Pancreas (tissue), 10 donors: ENCODE measurements at regions not wholly inside any gene's neighbourhood (a gene's known extent, or its start where the extent isn't known, plus 50 kb on each side); places are given as distances from the start of the nearest gene placed in this dataset.

ENCODE experiments used
- ATAC-seq, 4 donors: fragments of 200-7000 bp; cut with Tn5 transposase; one replicate each; pipeline versions ENCODE4 v1.8.0 to v1.9.1; 2020; ENCODE audit warnings: mild to moderate bottlenecking in 4 of 4, moderate library complexity in 4 of 4
- DNase-seq, 6 donors: peaks; one replicate each; pipeline ENCODE4 v3.0.0-alpha.2; 2020
- FAIRE-seq: peaks from 2 replicates; lab custom pipeline; 2012; peaks lifted over from hg19 to GRCh38; lab: Jason Lieb, UNC
- H3K27ac ChIP-seq, 4 donors: fragments of 200-600 bp; sonication (generic); 1 replicate in 3 of 4; 2 replicates in 1 of 4; pipeline versions ENCODE4 v1.5.0 to v1.8.0; 2020
- H3K27me3 ChIP-seq, 4 donors: fragments of 200-600 bp; one replicate each; pipeline ENCODE4 v1.8.0; 2021
- H3K36me3 ChIP-seq, 3 donors: fragments of 200-600 bp; sonication (generic) in 1 of 3; one replicate each; pipeline versions ENCODE4 v1.5.0 to v1.8.0; 2020 to 2021
- H3K4me1 ChIP-seq, 3 donors: fragments of 200-600 bp; one replicate each; pipeline ENCODE4 v1.8.0; 2021
- H3K4me3 ChIP-seq, 4 donors: fragments of 200-600 bp; sonication (generic) in 2 of 4; one replicate each; pipeline versions ENCODE4 v1.5.0 to v1.8.0; 2020 to 2021
- H3K9me3 ChIP-seq, 4 donors: fragments of 200-600 bp; one replicate each; pipeline ENCODE4 v1.8.0; 2021
- CTCF ChIP-seq, 4 donors: fragments of 200-600 bp; sonication (generic) in 3 of 4; IDR thresholded peaks; one replicate each; pipeline versions ENCODE4 v1.5.0 to v1.8.0; 2021; ENCODE audit warnings: antibody characterized with exemption in 4 of 4
- WGBS, 2 donors: extraction: QIAGEN DNeasy Blood & Tissue Kit; methylation state at CpG; one replicate each; pipeline ENCODE4 v1.1.7; 2013; 5-methylcytosine and 5-hydroxymethylcytosine counted together
- intact Hi-C, 3 donors: fragments of 100-400 bp; cut with DNase I; formaldehyde crosslinking; loops; one replicate each; pipeline versions ENCODE4 v1.11.1 to v1.14.2; 2022
- donor health status: healthy with polysubstance abuse.
- donor health status: DM: no; HTN: no; CAD: no; lungs with moderate emphysema.
- donor health status: DM: no; HTN: no; CAD: no.
- donor health status: control.
- donor health status: control.
- donor health status: Bipolar disorder and iron deficiency.
- donor health status: DM: yes; HTN: yes; CAD: no.
- donor health status: DM: no; HTN: no; CAD: no.
- donor health status: DM: no; HTN: no; CAD: no.
- donor health status: DM: yes; HTN: yes; CAD: no.

GRCh38 chr5:120778491-120779484 lies 314.7 kb downstream of the PRR16 start:
- H3K9me3 ChIP-seq, result no peaks in the 10 kb centered on the region
- intact Hi-C loops, result no loop called here
- DNase-seq (no peak), ATAC-seq (no peak), FAIRE-seq (no peak)
- H3K4me1 ChIP-seq, result no peaks in the 10 kb centered on the region
- H3K27me3 ChIP-seq, result no peaks in the 10 kb centered on the region
- H3K36me3 ChIP-seq, result no peaks in the 10 kb centered on the region
- H3K27ac ChIP-seq, result no peak overlapping the region
- no peak for TF ChIP-seq CTCF (IDR thresholded peaks at IDR 0.05)
- H3K4me3 ChIP-seq, result no peak overlapping the region
- WGBS, 2 donors, result 57 to 74% methylated on average over 7 of the region's 7 CpGs

DNA sequence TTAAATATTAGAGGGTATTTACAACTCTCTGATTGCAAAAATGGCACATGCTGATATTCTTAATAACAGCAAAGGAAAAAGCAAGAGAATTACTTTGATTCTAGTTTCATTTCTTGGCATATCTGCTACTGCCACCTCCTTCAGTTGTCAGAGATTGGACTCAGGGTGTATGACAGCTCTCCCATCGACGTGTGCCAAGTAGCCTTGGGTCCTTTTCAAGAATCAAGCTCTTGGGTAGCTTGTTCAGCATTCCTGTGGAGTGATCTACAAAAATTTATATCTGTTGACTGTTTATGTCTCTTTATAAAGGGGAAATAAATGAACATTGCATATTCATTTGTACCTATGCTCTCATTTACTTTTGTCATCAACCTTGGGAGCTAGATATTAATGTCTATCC lies 315.6 kb downstream of the PRR16 start:
- no peak for ATAC-seq
- intact Hi-C loops, result no loop called here
- TF ChIP-seq CTCF (IDR thresholded peaks at IDR 0.05), result no peak
- Histone ChIP-seq H3K27ac (no peak overlapping the region), H3K36me3 (no peaks in the 10 kb centered on the region), H3K9me3 (no peaks in the 10 kb centered on the region), H3K4me1 (no peaks in the 10 kb centered on the region), H3K4me3 (no peak overlapping the region), H3K27me3 (no peaks in the 10 kb centered on the region)
- WGBS, 2 donors, result 29 to 31% methylated on average over 2 of the region's 2 CpGs
- no peak for DNase-seq
- no peak for FAIRE-seq

GRCh38 chr5:120788481-120788880 lies 324.4 kb downstream of the PRR16 start:
- H3K4me3 ChIP-seq, result no peak overlapping the region
- intact Hi-C loops, result no loop called here
- 29 to 33% methylated on average over 1 of the region's 1 CpG for WGBS, 2 donors
- DNase-seq (no peak), FAIRE-seq (no peak), ATAC-seq (no peak)
- H3K27me3 ChIP-seq, result no peaks in the 10 kb centered on the region
- TF ChIP-seq CTCF (IDR thresholded peaks at IDR 0.05), result no peak
- H3K4me1 ChIP-seq, result no peaks in the 10 kb centered on the region
- H3K27ac ChIP-seq, result no peak overlapping the region
- no peaks in the 10 kb centered on the region for H3K36me3 ChIP-seq
- no peaks in the 10 kb centered on the region for H3K9me3 ChIP-seq

DNA sequence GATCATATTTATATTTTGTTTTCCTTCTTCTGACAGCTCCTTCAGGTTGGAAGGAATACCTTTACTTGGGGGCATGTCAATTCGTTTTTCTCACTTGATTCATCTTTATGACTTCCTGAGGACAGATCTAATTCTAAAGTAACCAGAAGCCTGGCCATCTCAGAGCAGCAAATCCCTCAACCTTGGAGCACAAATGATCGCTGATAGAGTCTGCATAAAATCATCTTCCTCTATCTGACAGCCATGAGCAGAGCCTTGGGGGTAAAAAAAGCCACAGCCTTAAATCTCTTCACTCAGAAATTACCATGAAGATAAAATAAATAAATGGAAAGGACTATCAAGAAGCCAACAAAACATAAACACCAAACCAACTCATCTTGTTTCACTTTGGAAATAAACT lies 325.8 kb downstream of the PRR16 start:
- no peak overlapping the region for H3K27ac ChIP-seq
- H3K9me3 ChIP-seq, result no peaks in the 10 kb centered on the region
- intact Hi-C loops, result no loop called here
- H3K36me3 ChIP-seq, result no peaks in the 10 kb centered on the region
- DNase-seq, result no peak
- WGBS, 2 donors, result 28 to 45% methylated on average over 2 of the region's 2 CpGs
- TF ChIP-seq CTCF (IDR thresholded peaks at IDR 0.05), result no peak
- H3K4me3 ChIP-seq, result no peak overlapping the region
- ATAC-seq, result no peak
- no peaks in the 10 kb centered on the region for H3K4me1 ChIP-seq
- FAIRE-seq, result no peak
- H3K27me3 ChIP-seq, result no peaks in the 10 kb centered on the region

DNA sequence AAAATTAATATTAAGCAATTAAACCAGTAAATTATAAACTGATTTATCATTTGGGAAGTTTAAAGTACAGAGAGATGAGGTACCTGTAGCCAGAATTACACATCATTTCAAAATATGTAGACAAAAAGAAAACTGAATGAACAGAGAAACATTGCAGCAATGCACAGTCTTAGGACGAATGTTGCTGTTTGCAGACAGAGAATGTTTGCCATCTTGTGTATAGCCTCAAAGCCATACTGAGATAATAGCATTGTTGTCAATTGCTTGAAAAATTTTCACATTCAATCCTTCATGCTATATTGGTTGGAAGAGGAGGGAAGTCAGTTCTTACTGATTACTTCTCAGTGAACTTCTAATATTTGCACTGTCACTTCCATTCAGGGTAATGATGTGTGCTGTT lies 326.2 kb downstream of the PRR16 start:
- Histone ChIP-seq H3K27ac (no peak overlapping the region), H3K27me3 (no peaks in the 10 kb centered on the region), H3K4me1 (no peaks in the 10 kb centered on the region), H3K36me3 (no peaks in the 10 kb centered on the region), H3K9me3 (no peaks in the 10 kb centered on the region), H3K4me3 (no peak overlapping the region)
- ATAC-seq (no peak), DNase-seq (no peak), FAIRE-seq (no peak)
- no peak for TF ChIP-seq CTCF (IDR thresholded peaks at IDR 0.05)
- intact Hi-C loops, result no loop called here
- WGBS, 2 donors, result 30 to 32% methylated on average over 1 of the region's 1 CpG
